CD4-positive, alpha-beta T cell (primary cell): ENCODE measurements at regions not wholly inside any gene's neighbourhood (a gene's known extent, or its start where the extent isn't known, plus 50 kb on each side); places are given as distances from the start of the nearest gene placed in this dataset.

Experiments used
- ATAC-seq: fragments of 200-7000 bp; cut with Tn5 transposase; one replicate; pipeline ENCODE4 v1.10.0; 2022; ENCODE audit warnings: mild to moderate bottlenecking; ENCODE audit not compliant: poor library complexity
- CTCF ChIA-PET: fragments of 350-600 bp; sonication (Branson Sonifier 250); formaldehyde crosslinking; loops from one replicate; lab custom pipeline; 2021; ENCODE audit warnings: antibody characterized with exemption, inconsistent platforms; lab: Charles Lee
- POLR2A ChIA-PET: fragments of 350-600 bp; sonication (Branson Sonifier 250); formaldehyde crosslinking; loops from one replicate; lab custom pipeline; 2021; ENCODE audit warnings: antibody characterized with exemption, inconsistent platforms; lab: Charles Lee
- DNase-seq, 14 experiments: peaks; one replicate each; pipeline ENCODE4 v3.0.0-alpha.2; 2013 to 2020; ENCODE audit warnings: mixed read lengths in 2 of 14
- H3K27ac ChIP-seq, 2 donors: one replicate each; pipeline versions ENCODE4 v1.5.1 to v1.7.0; 2013; ENCODE audit warnings: low read length in 2 of 2, low read depth in 1 of 2, mild to moderate bottlenecking in 1 of 2
- H3K27me3 ChIP-seq, 2 experiments: 1 replicate in 1 of 2; 2 replicates in 1 of 2; pipeline versions ENCODE4 v1.6.1 to v1.7.0; 2013; ENCODE audit warnings: low read length in 2 of 2, control low read depth in 1 of 2, mild to moderate bottlenecking in 1 of 2, moderate library complexity in 1 of 2; ENCODE audit not compliant: insufficient read depth in 2 of 2, control insufficient read depth in 1 of 2
- H3K36me3 ChIP-seq: one replicate; pipeline ENCODE4 v1.6.1; 2013; ENCODE audit warnings: low read length, control low read depth; ENCODE audit not compliant: insufficient read depth
- H3K4me1 ChIP-seq: one replicate; pipeline ENCODE4 v1.6.1; 2013; ENCODE audit warnings: low read length, control low read depth; ENCODE audit not compliant: insufficient read depth
- H3K4me3 ChIP-seq: one replicate; pipeline ENCODE4 v1.5.1; 2013; ENCODE audit warnings: mild to moderate bottlenecking, low read length, moderate library complexity
- H3K9me3 ChIP-seq, 2 experiments: 1 replicate in 1 of 2; 2 replicates in 1 of 2; pipeline versions ENCODE4 v1.6.1 to v1.7.0; 2013; ENCODE audit warnings: low read length in 2 of 2, mild to moderate bottlenecking in 2 of 2, control low read depth in 1 of 2, moderate library complexity in 1 of 2; ENCODE audit not compliant: control insufficient read depth in 1 of 2, insufficient read depth in 1 of 2
- H3K27ac Mint-ChIP-seq: one replicate; pipeline ENCODE4 v1.8.0; 2020; ENCODE audit warnings: mixed read lengths
- H3K27me3 Mint-ChIP-seq: one replicate; pipeline ENCODE4 v1.8.0; 2021; ENCODE audit warnings: mixed read lengths
- H3K36me3 Mint-ChIP-seq: one replicate; pipeline ENCODE4 v1.8.0; 2021; ENCODE audit warnings: low read depth, mixed read lengths
- H3K4me1 Mint-ChIP-seq: one replicate; pipeline ENCODE4 v1.8.0; 2021; ENCODE audit warnings: low read depth, mixed read lengths
- H3K4me3 Mint-ChIP-seq: one replicate; pipeline ENCODE4 v1.8.0; 2020; ENCODE audit warnings: mild to moderate bottlenecking, mixed read lengths
- H3K9me3 Mint-ChIP-seq: one replicate; pipeline ENCODE4 v1.8.0; 2020; ENCODE audit warnings: mixed read lengths
- intact Hi-C, 2 experiments: fragments of 100-400 bp; cut with DNase I in 1 of 2; cut with micrococcal nuclease in 1 of 2; formaldehyde crosslinking; loops; one replicate each; pipeline versions ENCODE4 v1.15.1 to v1.9.0; 2023 to 2025; cut with DNase I, micrococcal nuclease
- TF ChIP-seq, protein P1 (sequence below): fragments of 200-600 bp; IDR thresholded peaks from one replicate; pipeline ENCODE4 v1.8.0; 2022; ENCODE audit warnings: antibody characterized with exemption, mild to moderate bottlenecking

DNA sequence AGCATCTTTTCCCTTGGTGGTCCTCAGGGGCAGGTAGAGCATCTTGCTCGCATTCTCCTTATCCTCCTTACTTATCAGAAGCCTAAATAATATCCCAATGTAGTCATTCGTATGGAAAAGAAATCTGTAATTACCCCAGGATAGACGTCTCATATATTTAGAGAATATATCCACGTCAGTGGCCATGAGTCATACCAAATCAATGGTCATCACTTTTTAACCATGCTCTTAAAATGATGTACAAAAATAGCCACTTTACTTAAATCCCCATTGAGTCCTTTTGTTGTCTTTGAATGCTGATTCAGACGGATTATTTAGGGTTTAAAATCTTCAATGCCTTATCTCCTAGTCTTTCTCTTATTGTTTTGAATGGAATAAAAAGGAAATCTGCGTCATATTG, 231.7 kb upstream of the STXBP5 start:
- no peaks in the 10 kb centered on the region for H3K9me3 Mint-ChIP-seq
- no peak overlapping the region for H3K27ac ChIP-seq
- no peak for ATAC-seq
- intact Hi-C loops = no loop called here
- POLR2A ChIA-PET = no interaction called here
- no peak overlapping the region for H3K4me3 ChIP-seq
- no peak overlapping the region for H3K4me3 Mint-ChIP-seq
- no peaks in the 10 kb centered on the region for H3K4me1 ChIP-seq
- no peak for DNase-seq
- no peaks in the 10 kb centered on the region for H3K9me3 ChIP-seq
- CTCF ChIA-PET = no interaction called here
- no peak overlapping the region for H3K27ac Mint-ChIP-seq
- no peaks in the 10 kb centered on the region for H3K27me3 ChIP-seq
- no peaks in the 10 kb centered on the region for H3K36me3 ChIP-seq
- TF ChIP-seq, protein P1, sequence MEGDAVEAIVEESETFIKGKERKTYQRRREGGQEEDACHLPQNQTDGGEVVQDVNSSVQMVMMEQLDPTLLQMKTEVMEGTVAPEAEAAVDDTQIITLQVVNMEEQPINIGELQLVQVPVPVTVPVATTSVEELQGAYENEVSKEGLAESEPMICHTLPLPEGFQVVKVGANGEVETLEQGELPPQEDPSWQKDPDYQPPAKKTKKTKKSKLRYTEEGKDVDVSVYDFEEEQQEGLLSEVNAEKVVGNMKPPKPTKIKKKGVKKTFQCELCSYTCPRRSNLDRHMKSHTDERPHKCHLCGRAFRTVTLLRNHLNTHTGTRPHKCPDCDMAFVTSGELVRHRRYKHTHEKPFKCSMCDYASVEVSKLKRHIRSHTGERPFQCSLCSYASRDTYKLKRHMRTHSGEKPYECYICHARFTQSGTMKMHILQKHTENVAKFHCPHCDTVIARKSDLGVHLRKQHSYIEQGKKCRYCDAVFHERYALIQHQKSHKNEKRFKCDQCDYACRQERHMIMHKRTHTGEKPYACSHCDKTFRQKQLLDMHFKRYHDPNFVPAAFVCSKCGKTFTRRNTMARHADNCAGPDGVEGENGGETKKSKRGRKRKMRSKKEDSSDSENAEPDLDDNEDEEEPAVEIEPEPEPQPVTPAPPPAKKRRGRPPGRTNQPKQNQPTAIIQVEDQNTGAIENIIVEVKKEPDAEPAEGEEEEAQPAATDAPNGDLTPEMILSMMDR = no peak
- no peaks in the 10 kb centered on the region for H3K27me3 Mint-ChIP-seq
- H3K4me1 Mint-ChIP-seq = no peaks in the 10 kb centered on the region
- H3K36me3 Mint-ChIP-seq = no peaks in the 10 kb centered on the region

DNA sequence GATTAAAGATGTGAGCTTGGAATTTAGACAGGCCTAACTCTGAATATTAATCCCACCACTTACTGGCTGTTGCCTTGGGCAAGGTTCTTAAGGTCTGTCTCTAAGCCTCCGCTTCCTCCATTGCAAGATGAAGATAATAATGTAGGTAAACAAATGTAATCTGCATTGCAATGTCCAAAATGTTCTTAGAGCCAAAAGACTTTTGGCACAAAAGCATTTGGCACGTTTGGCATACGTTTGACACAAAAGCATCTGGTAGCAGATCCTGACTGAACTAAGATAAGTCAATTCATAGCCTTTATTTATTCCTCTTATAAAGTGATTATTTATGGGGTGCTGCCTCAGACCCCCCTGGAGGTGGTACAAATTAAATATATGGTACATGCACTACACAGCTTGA, 229.9 kb upstream of the STXBP5 start:
- no peak for ATAC-seq
- H3K27ac ChIP-seq = no peak overlapping the region
- H3K27me3 ChIP-seq = no peaks in the 10 kb centered on the region
- H3K9me3 ChIP-seq = no peaks in the 10 kb centered on the region
- CTCF ChIA-PET = no interaction called here
- Mint-ChIP-seq H3K27ac (no peak overlapping the region), H3K4me1 (no peaks in the 10 kb centered on the region), H3K9me3 (no peaks in the 10 kb centered on the region), H3K27me3 (no peaks in the 10 kb centered on the region), H3K36me3 (no peaks in the 10 kb centered on the region), H3K4me3 (no peak overlapping the region)
- POLR2A ChIA-PET = no interaction called here
- intact Hi-C loops = no loop called here
- no peaks in the 10 kb centered on the region for H3K36me3 ChIP-seq
- H3K4me1 ChIP-seq = no peaks in the 10 kb centered on the region
- H3K4me3 ChIP-seq = no peak overlapping the region
- TF ChIP-seq, protein P1 = no peak
- DNase-seq = no peak

DNA sequence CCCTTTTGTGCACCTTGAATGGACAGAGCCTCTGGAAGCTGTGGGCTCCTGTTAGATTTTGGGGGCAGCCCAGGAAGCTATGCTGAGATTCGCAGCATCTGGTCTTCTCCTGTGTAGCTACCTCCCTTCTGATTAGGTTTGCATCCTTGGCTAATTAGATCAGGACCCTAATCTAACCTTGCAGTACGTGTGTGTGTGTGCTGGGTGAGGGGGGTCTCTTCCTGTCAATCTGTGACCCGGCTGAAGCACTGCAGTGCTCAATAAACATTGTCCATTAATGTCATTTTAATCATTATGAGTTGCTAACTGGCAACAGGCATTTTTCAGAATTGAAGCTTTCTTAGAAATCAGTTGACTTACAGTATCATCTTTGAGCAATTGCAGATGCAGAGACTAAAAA, 229.1 kb upstream of the STXBP5 start:
- Histone ChIP-seq H3K27me3 (no peaks in the 10 kb centered on the region), H3K4me1 (no peaks in the 10 kb centered on the region), H3K27ac (no peak overlapping the region), H3K9me3 (no peaks in the 10 kb centered on the region), H3K4me3 (no peak overlapping the region), H3K36me3 (no peaks in the 10 kb centered on the region)
- H3K9me3 Mint-ChIP-seq = no peaks in the 10 kb centered on the region
- no peak for DNase-seq
- ChIA-PET POLR2A (no interaction called here), CTCF (no interaction called here)
- H3K27me3 Mint-ChIP-seq = no peaks in the 10 kb centered on the region
- H3K36me3 Mint-ChIP-seq = no peaks in the 10 kb centered on the region
- H3K4me3 Mint-ChIP-seq = no peak overlapping the region
- TF ChIP-seq, protein P1 = no peak
- H3K4me1 Mint-ChIP-seq = no peaks in the 10 kb centered on the region
- no peak overlapping the region for H3K27ac Mint-ChIP-seq
- intact Hi-C loops = no loop called here
- ATAC-seq = no peak
